ENCODE measurements at regions not wholly inside any gene's neighbourhood (a gene's known extent, or its start where the extent isn't known, plus 50 kb on each side); places are given as distances from the start of the nearest gene placed in this dataset.

DNA sequence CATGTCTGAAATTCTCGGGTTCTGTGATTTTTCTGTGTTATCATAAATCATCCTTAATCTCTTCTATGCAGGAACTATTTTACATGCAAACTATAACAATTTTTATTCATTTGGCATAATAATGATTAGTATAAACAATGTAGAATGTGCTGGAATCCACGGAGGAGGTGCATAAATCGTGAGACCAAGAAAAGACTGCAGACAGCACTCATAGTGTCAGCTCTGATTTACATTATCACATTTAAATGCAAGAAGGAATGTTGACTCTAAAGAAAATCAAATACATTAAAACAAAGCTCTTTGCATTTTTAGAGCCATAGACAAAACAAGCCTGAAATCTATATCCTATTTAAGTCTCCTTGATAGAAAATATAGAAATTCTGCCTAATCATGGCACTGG, 501.7 kb upstream of the STXBP6 start:
- TF ChIP-seq, protein P1, sequence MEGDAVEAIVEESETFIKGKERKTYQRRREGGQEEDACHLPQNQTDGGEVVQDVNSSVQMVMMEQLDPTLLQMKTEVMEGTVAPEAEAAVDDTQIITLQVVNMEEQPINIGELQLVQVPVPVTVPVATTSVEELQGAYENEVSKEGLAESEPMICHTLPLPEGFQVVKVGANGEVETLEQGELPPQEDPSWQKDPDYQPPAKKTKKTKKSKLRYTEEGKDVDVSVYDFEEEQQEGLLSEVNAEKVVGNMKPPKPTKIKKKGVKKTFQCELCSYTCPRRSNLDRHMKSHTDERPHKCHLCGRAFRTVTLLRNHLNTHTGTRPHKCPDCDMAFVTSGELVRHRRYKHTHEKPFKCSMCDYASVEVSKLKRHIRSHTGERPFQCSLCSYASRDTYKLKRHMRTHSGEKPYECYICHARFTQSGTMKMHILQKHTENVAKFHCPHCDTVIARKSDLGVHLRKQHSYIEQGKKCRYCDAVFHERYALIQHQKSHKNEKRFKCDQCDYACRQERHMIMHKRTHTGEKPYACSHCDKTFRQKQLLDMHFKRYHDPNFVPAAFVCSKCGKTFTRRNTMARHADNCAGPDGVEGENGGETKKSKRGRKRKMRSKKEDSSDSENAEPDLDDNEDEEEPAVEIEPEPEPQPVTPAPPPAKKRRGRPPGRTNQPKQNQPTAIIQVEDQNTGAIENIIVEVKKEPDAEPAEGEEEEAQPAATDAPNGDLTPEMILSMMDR (IDR thresholded peaks at IDR 0.05; ENCODE audit: insufficient read depth, low read length, poor library complexity, severe bottlenecking) = no peak
- no peak for TF ChIP-seq EZH2phosphoT487 (conservative IDR thresholded peaks at IDR 0.05; ENCODE audit: low read length)
